Smooth muscle cell (in vitro differentiated cells): ENCODE measurements at regions not wholly inside any gene's neighbourhood (a gene's known extent, or its start where the extent isn't known, plus 50 kb on each side); places are given as distances from the start of the nearest gene placed in this dataset.

Experiments
- DNase-seq: peaks from one replicate; lab custom pipeline; 2025; ENCODE audit not compliant: unreplicated experiment; lab: John Stamatoyannopoulos, UW
- H2AFZ ChIP-seq: fragments of 200-600 bp; sonication (generic); 2 replicates; pipeline ENCODE4 v1.6.0; 2016; ENCODE audit warnings: antibody characterized with exemption, low read depth, mild to moderate bottlenecking
- H3F3A ChIP-seq: fragments of 200-600 bp; sonication (generic); 2 replicates; pipeline ENCODE4 v1.6.0; 2017; ENCODE audit warnings: antibody characterized with exemption, low read depth
- H3K27ac ChIP-seq: fragments of 200-600 bp; sonication (generic); 2 replicates; pipeline ENCODE4 v1.5.1; 2016; ENCODE audit warnings: low read depth, mild to moderate bottlenecking
- H3K27me3 ChIP-seq: fragments of 200-600 bp; sonication (generic); 2 replicates; pipeline ENCODE4 v1.6.1; 2016; ENCODE audit warnings: low read depth, mild to moderate bottlenecking
- H3K36me3 ChIP-seq: fragments of 200-600 bp; sonication (generic); 2 replicates; pipeline ENCODE4 v1.5.1; 2016; ENCODE audit warnings: low read depth
- H3K4me1 ChIP-seq: fragments of 200-600 bp; sonication (generic); 2 replicates; pipeline ENCODE4 v1.5.1; 2016; ENCODE audit warnings: low read depth
- H3K4me2 ChIP-seq: fragments of 200-600 bp; sonication (generic); 2 replicates; pipeline ENCODE4 v1.6.0; 2016; ENCODE audit warnings: mild to moderate bottlenecking
- H3K4me3 ChIP-seq: fragments of 200-600 bp; sonication (generic); 2 replicates; pipeline ENCODE4 v1.5.1; 2016; ENCODE audit warnings: mild to moderate bottlenecking
- H3K79me2 ChIP-seq: fragments of 200-600 bp; sonication (generic); 2 replicates; pipeline ENCODE4 v1.6.0; 2016; ENCODE audit warnings: low read depth, mild to moderate bottlenecking
- H3K9ac ChIP-seq: fragments of 200-600 bp; sonication (generic); 2 replicates; pipeline ENCODE4 v1.6.0; 2016; ENCODE audit warnings: low read depth
- H3K9me3 ChIP-seq: fragments of 200-600 bp; sonication (generic); replicated peaks from 2 replicates; pipeline ENCODE4 v1.5.1; 2016; ENCODE audit warnings: low read depth
- H4K20me1 ChIP-seq: fragments of 200-600 bp; sonication (generic); 2 replicates; pipeline ENCODE4 v1.6.0; 2016; ENCODE audit warnings: low read depth
- CTCF ChIP-seq: fragments of 200-600 bp; sonication (generic); IDR thresholded peaks from 2 replicates; pipeline ENCODE4 v1.5.1; 2017; ENCODE audit warnings: borderline replicate concordance, mild to moderate bottlenecking, antibody characterized with exemption; ENCODE audit not compliant: insufficient read depth, poor library complexity, severe bottlenecking
- WGBS: methylation state at CpG from one replicate; pipeline ENCODE4 v1.1.7; 2016; ENCODE audit warnings: low lambda C conversion rate; 5-methylcytosine and 5-hydroxymethylcytosine counted together

- no peaks in the 10 kb centered on the region for H3K9me3 ChIP-seq
- H3K4me3 ChIP-seq: no peak overlapping the region
- no peak for DNase-seq
- no peak overlapping the region for H2AFZ ChIP-seq
- no peak for TF ChIP-seq CTCF
- no peak overlapping the region for H3K27ac ChIP-seq
- WGBS: 95% methylated on average over 13 of the region's 14 CpGs
- H4K20me1 ChIP-seq: no peaks in the 10 kb centered on the region
- peak overlapping the region; percentile 84 for H3K4me2 ChIP-seq
- H3K9ac ChIP-seq: no peak overlapping the region
- H3F3A ChIP-seq: no peaks in the 10 kb centered on the region
- H3K79me2 ChIP-seq: no peaks in the 10 kb centered on the region
- H3K4me1 ChIP-seq: peaks cover 7% of the 10 kb centered on the region
- H3K27me3 ChIP-seq: no peaks in the 10 kb centered on the region
- H3K36me3 ChIP-seq: no peaks in the 10 kb centered on the region
Observed at GRCh38 chr2:240250150-240250984, 109.9 kb upstream of the OTOS start.

GRCh38 chr2:240250985-240251847 lies 110.8 kb upstream of the OTOS start:
- TF ChIP-seq CTCF: no peak
- 35% methylated on average over 32 of the region's 32 CpGs for WGBS
- Histone ChIP-seq H3F3A (no peaks in the 10 kb centered on the region), H2AFZ (peak overlapping the region; percentile 59), H3K36me3 (no peaks in the 10 kb centered on the region), H3K4me2 (peak overlapping the region; percentile 84), H3K4me3 (peak overlapping the region; percentile 25), H3K4me1 (peaks cover 7% of the 10 kb centered on the region), H4K20me1 (no peaks in the 10 kb centered on the region), H3K27ac (peak overlapping the region; percentile 87), H3K27me3 (no peaks in the 10 kb centered on the region), H3K9me3 (no peaks in the 10 kb centered on the region), H3K79me2 (no peaks in the 10 kb centered on the region), H3K9ac (peak overlapping the region; percentile 85)
- peak; percentile 64 for DNase-seq

- H3K9ac ChIP-seq: peak overlapping the region; percentile 85
- H3K9me3 ChIP-seq: no peaks in the 10 kb centered on the region
- no peak overlapping the region for H3K4me3 ChIP-seq
- no peaks in the 10 kb centered on the region for H4K20me1 ChIP-seq
- H3K79me2 ChIP-seq: no peaks in the 10 kb centered on the region
- peaks cover 7% of the 10 kb centered on the region for H3K4me1 ChIP-seq
- H2AFZ ChIP-seq: no peak overlapping the region
- 80% methylated on average over 6 of the region's 6 CpGs for WGBS
- H3F3A ChIP-seq: no peaks in the 10 kb centered on the region
- H3K27me3 ChIP-seq: no peaks in the 10 kb centered on the region
- no peak for TF ChIP-seq CTCF
- H3K4me2 ChIP-seq: peak overlapping the region; percentile 84
- DNase-seq: no peak
- H3K27ac ChIP-seq: peak overlapping the region; percentile 87
- no peaks in the 10 kb centered on the region for H3K36me3 ChIP-seq
Observed at GRCh38 chr2:240251848-240252190, 111.4 kb upstream of the OTOS start.
